Type B pancreatic cell (in vitro differentiated cells): ENCODE measurements at regions not wholly inside any gene's neighbourhood (a gene's known extent, or its start where the extent isn't known, plus 50 kb on each side); places are given as distances from the start of the nearest gene placed in this dataset.
A peak's percentile ranks its signal among the peaks of the same experiment; 100 is the strongest.

Experiments used
- DNase-seq: peaks from one replicate; pipeline ENCODE4 v3.0.0; 2021; ENCODE audit warnings: mixed read lengths; ENCODE audit not compliant: unreplicated experiment; ENCODE audit errors: extremely low spot score
- H3K27ac Mint-ChIP-seq: 2 replicates; pipeline ENCODE4 v1.8.0; 2021; ENCODE audit warnings: mild to moderate bottlenecking, mixed read lengths
- H3K27me3 Mint-ChIP-seq: 2 replicates; pipeline ENCODE4 v1.8.0; 2021; ENCODE audit warnings: mixed read lengths
- H3K36me3 Mint-ChIP-seq: 2 replicates; pipeline ENCODE4 v1.8.0; 2021; ENCODE audit warnings: mixed read lengths
- H3K4me1 Mint-ChIP-seq: one replicate; pipeline ENCODE4 v1.8.0; 2021; ENCODE audit warnings: mixed read lengths; ENCODE audit not compliant: unreplicated experiment
- H3K4me3 Mint-ChIP-seq: 2 replicates; pipeline ENCODE4 v1.8.0; 2021; ENCODE audit warnings: mild to moderate bottlenecking, mixed read lengths
- H3K9me3 Mint-ChIP-seq: 2 replicates; pipeline ENCODE4 v1.8.0; 2021; ENCODE audit warnings: mixed read lengths
- CTCF ChIP-seq: fragments of 200-600 bp; sonication (generic); conservative IDR thresholded peaks from 2 replicates; pipeline ENCODE4 v1.5.0; 2021; ENCODE audit warnings: antibody characterized with exemption, mild to moderate bottlenecking

- TF ChIP-seq CTCF = peak; percentile 50
- Mint-ChIP-seq H3K36me3 (no peaks in the 10 kb centered on the region), H3K9me3 (peaks cover 5% of the 10 kb centered on the region), H3K27ac (no peak overlapping the region), H3K4me1 (no peaks in the 10 kb centered on the region), H3K4me3 (no peak overlapping the region), H3K27me3 (no peaks in the 10 kb centered on the region)
- no peak for DNase-seq
These were observed 987.0 kb downstream of the DIAPH3 start for GRCh38 chr13:59176775-59177174.

- TF ChIP-seq CTCF = peak; percentile 19
- H3K4me1 Mint-ChIP-seq = peaks cover 5% of the 10 kb centered on the region
- peaks cover 5% of the 10 kb centered on the region for H3K9me3 Mint-ChIP-seq
These were observed 985.4 kb downstream of the DIAPH3 start for GRCh38 chr13:59178344-59178743.

GRCh38 chr13:59182241-59182640, 981.5 kb downstream of the DIAPH3 start:
- TF ChIP-seq CTCF = no peak
- no peaks in the 10 kb centered on the region for H3K27me3 Mint-ChIP-seq
- no peaks in the 10 kb centered on the region for H3K9me3 Mint-ChIP-seq
- no peaks in the 10 kb centered on the region for H3K36me3 Mint-ChIP-seq
- H3K27ac Mint-ChIP-seq = no peak overlapping the region
- H3K4me1 Mint-ChIP-seq = peaks cover 5% of the 10 kb centered on the region
- no peak for DNase-seq
- H3K4me3 Mint-ChIP-seq = no peak overlapping the region

More at GRCh38 chr13:59178344-59178743, 985.4 kb downstream of the DIAPH3 start:
- no peak overlapping the region for H3K27ac Mint-ChIP-seq
- H3K27me3 Mint-ChIP-seq = no peaks in the 10 kb centered on the region
- no peak overlapping the region for H3K4me3 Mint-ChIP-seq
- DNase-seq = no peak
- no peaks in the 10 kb centered on the region for H3K36me3 Mint-ChIP-seq

- DNase-seq = no peak
- Mint-ChIP-seq H3K27me3 (no peaks in the 10 kb centered on the region), H3K36me3 (no peaks in the 10 kb centered on the region), H3K4me1 (no peaks in the 10 kb centered on the region), H3K9me3 (peaks cover 4% of the 10 kb centered on the region), H3K4me3 (no peak overlapping the region), H3K27ac (no peak overlapping the region)
- no peak for TF ChIP-seq CTCF
These were observed 966.3 kb downstream of the DIAPH3 start for GRCh38 chr13:59197397-59197796.

- Mint-ChIP-seq H3K4me3 (no peak overlapping the region), H3K9me3 (peaks cover 12% of the 10 kb centered on the region), H3K27ac (no peak overlapping the region), H3K36me3 (no peaks in the 10 kb centered on the region), H3K4me1 (no peaks in the 10 kb centered on the region), H3K27me3 (no peaks in the 10 kb centered on the region)
- TF ChIP-seq CTCF = no peak
- no peak for DNase-seq
These were observed 961.9 kb downstream of the DIAPH3 start for GRCh38 chr13:59201841-59202240.

GRCh38 chr13:59203855-59204254, 959.9 kb downstream of the DIAPH3 start:
- Mint-ChIP-seq H3K36me3 (no peaks in the 10 kb centered on the region), H3K27me3 (no peaks in the 10 kb centered on the region), H3K27ac (no peak overlapping the region), H3K4me1 (no peaks in the 10 kb centered on the region), H3K9me3 (peaks cover 12% of the 10 kb centered on the region), H3K4me3 (no peak overlapping the region)
- no peak for DNase-seq
- TF ChIP-seq CTCF = no peak
